ENCODE measurements at regions not wholly inside any gene's neighbourhood (a gene's known extent, or its start where the extent isn't known, plus 50 kb on each side); places are given as distances from the start of the nearest gene placed in this dataset.

GRCh38 chr5:24094081-24094679 is 550.6 kb downstream of the CDH10 start:
- CTCF ChIA-PET = no interaction called here
- Histone ChIP-seq H3K4me1 (ENCODE audit: control insufficient read depth, insufficient read depth, low read length) (no peaks in the 10 kb centered on the region), H3K27ac (ENCODE audit: insufficient read depth, low read length) (no peak overlapping the region), H3K79me1 (ENCODE audit: low read depth in 1 of 2, low read length in 2 of 2) (no peaks in the 10 kb centered on the region), H3K4ac (ENCODE audit: low read depth, low read length) (no peak overlapping the region), H3K9me3 (ENCODE audit: control insufficient read depth, insufficient read depth, low read length) (peaks cover 8% of the 10 kb centered on the region; the same call in 1 of the 2 replicates), H3K9ac (ENCODE audit: low read depth, low read length) (no peak overlapping the region), H3K18ac (ENCODE audit: low read depth, low read length) (no peak overlapping the region), H2AK9ac (replicated peaks; ENCODE audit: low read depth, low read length, poor library complexity) (no peak overlapping the region), H2BK15ac (ENCODE audit: low read depth, low read length) (no peak overlapping the region), H2BK20ac (ENCODE audit: low read depth, low read length) (no peak overlapping the region), H3K14ac (replicated peaks; ENCODE audit: low read depth, low read length) (no peak overlapping the region), H2AK5ac (ENCODE audit: low read depth, low read length) (no peak overlapping the region), H3K56ac (ENCODE audit: extremely low read depth, insufficient read depth, low read length) (no peak overlapping the region), H4K20me1 (ENCODE audit: insufficient read depth, low read length) (no peaks in the 10 kb centered on the region), H4K91ac (ENCODE audit: insufficient read depth, low read depth, low read length) (no peak overlapping the region), H3K4me3 (ENCODE audit: insufficient read depth, low read depth, low read length) (no peak overlapping the region), H3K4me2 (ENCODE audit: low read depth, low read length) (no peak overlapping the region), H3K23ac (ENCODE audit: low read depth, low read length) (no peak overlapping the region), H3K9me1 (ENCODE audit: insufficient read depth, low read length) (no peaks in the 10 kb centered on the region), H4K8ac (ENCODE audit: low read depth in 2 of 2, low read length in 2 of 2) (no peak overlapping the region), H4K5ac (ENCODE audit: low read depth, low read length) (no peak overlapping the region), H2AFZ (replicated peaks; ENCODE audit: low read length, poor library complexity) (no peak overlapping the region), H2BK120ac (ENCODE audit: low read depth, low read length) (no peak overlapping the region), H3K27me3 (ENCODE audit: control insufficient read depth, insufficient read depth, low read length) (no peaks in the 10 kb centered on the region), H3K36me3 (ENCODE audit: control insufficient read depth, insufficient read depth, low read length) (no peaks in the 10 kb centered on the region), H2BK5ac (ENCODE audit: low read depth, low read length, poor library complexity, severe bottlenecking) (no peak overlapping the region)
- dilution Hi-C loops (cut with HindIII; ENCODE audit: low sequenced_read_pairs, unreplicated experiment) (no loop called here), in situ Hi-C loops (cut with MboI; ENCODE audit: low sequenced_read_pairs) (no loop called here), intact Hi-C loops (cut with micrococcal nuclease) (no loop called here)
- POLR2A ChIA-PET (ENCODE audit: unreplicated experiment) = no interaction called here
- TF ChIP-seq MAFK (IDR thresholded peaks at IDR 0.05; ENCODE audit: low read depth, low read length) = no peak
- no peak for TF ChIP-seq FOS (IDR thresholded peaks at IDR 0.05; ENCODE audit: low read depth, low read length)
- no peak for TF ChIP-seq POLR2A (IDR thresholded peaks at IDR 0.05; ENCODE audit: low read depth, low read length)
- no peak for TF ChIP-seq RAD21 (IDR thresholded peaks at IDR 0.05; ENCODE audit: low read length)
- TF ChIP-seq NFE2L2 (IDR thresholded peaks at IDR 0.05; ENCODE audit: low read depth, low read length) = no peak
- TF ChIP-seq USF2 (IDR thresholded peaks at IDR 0.05; ENCODE audit: low read depth, low read length) = no peak
- TF ChIP-seq MXI1 (IDR thresholded peaks at IDR 0.05; ENCODE audit: borderline replicate concordance, low read depth, low read length) = no peak
- TF ChIP-seq CEBPB (IDR thresholded peaks at IDR 0.05; ENCODE audit: low read depth, low read length) = no peak
- TF ChIP-seq RCOR1 (IDR thresholded peaks at IDR 0.05; ENCODE audit: insufficient replicate concordance, low read length) = no peak
- TF ChIP-seq ELK1 (IDR thresholded peaks at IDR 0.05; ENCODE audit: borderline replicate concordance, low read depth, low read length) = no peak
- no peak for TF ChIP-seq RFX5 (IDR thresholded peaks at IDR 0.05; ENCODE audit: low read depth, low read length)
- no peak for DNase-seq
- no TSS peak for BruUV-seq (replicated peaks)
- 44% methylated on average over 3 of the region's 8 CpGs; no CpG with 5 or more reads in 1 of the 2 experiments for WGBS, 2 experiments (ENCODE audit: extremely low coverage in 2 of 2, insufficient read length in 1 of 2)
- ATAC-seq (ENCODE audit: low read depth) = no peak

Measured in IMR-90 (cell line).